ENCODE measurements at regions not wholly inside any gene's neighbourhood (a gene's known extent, or its start where the extent isn't known, plus 50 kb on each side); places are given as distances from the start of the nearest gene placed in this dataset.

DNA sequence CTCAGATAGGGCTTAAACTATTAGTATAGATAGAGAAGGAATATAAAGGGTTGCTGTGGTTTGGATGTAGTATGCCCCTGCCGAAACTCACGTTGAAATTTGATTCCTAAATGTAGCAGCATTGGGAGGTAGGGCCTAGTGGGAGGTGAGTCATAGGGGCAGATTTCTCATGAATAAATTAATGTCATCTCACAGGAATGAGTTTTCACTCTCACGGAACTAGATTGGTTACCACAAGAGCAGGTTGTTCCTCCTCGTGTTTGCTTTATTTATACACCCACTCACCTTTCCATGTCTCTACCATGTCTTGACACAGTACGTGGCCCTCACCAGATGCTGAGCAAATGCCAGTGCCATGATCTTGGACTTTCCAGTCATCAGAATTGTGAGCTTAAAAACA is 218.2 kb downstream of the RBM43 start:
- TF ChIP-seq, protein P1, sequence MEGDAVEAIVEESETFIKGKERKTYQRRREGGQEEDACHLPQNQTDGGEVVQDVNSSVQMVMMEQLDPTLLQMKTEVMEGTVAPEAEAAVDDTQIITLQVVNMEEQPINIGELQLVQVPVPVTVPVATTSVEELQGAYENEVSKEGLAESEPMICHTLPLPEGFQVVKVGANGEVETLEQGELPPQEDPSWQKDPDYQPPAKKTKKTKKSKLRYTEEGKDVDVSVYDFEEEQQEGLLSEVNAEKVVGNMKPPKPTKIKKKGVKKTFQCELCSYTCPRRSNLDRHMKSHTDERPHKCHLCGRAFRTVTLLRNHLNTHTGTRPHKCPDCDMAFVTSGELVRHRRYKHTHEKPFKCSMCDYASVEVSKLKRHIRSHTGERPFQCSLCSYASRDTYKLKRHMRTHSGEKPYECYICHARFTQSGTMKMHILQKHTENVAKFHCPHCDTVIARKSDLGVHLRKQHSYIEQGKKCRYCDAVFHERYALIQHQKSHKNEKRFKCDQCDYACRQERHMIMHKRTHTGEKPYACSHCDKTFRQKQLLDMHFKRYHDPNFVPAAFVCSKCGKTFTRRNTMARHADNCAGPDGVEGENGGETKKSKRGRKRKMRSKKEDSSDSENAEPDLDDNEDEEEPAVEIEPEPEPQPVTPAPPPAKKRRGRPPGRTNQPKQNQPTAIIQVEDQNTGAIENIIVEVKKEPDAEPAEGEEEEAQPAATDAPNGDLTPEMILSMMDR (IDR thresholded peaks at IDR 0.05; ENCODE audit: extremely low read depth in 1 of 2, insufficient read depth in 1 of 2, low read depth in 1 of 2, low read length in 2 of 2): no peak
- no peak for TF ChIP-seq POLR2A (IDR thresholded peaks at IDR 0.05; ENCODE audit: low read depth, low read length)
- TF ChIP-seq EZH2 (IDR thresholded peaks at IDR 0.05; ENCODE audit: borderline replicate concordance, low read depth, low read length, severe bottlenecking): no peak
- no peak for TF ChIP-seq FOS (IDR thresholded peaks at IDR 0.05; ENCODE audit: borderline replicate concordance, insufficient read depth, low read length)
- TF ChIP-seq POLR2AphosphoS5 (IDR thresholded peaks at IDR 0.05; ENCODE audit: insufficient read depth, low read depth, low read length): no peak
- TF ChIP-seq, protein P2, sequence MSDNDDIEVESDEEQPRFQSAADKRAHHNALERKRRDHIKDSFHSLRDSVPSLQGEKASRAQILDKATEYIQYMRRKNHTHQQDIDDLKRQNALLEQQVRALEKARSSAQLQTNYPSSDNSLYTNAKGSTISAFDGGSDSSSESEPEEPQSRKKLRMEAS (IDR thresholded peaks at IDR 0.05; ENCODE audit: insufficient read depth, insufficient read length): no peak
- TF ChIP-seq GATA2 (IDR thresholded peaks at IDR 0.05; ENCODE audit: insufficient read depth, insufficient read length, low read depth, low read length): no peak
- no peak for TF ChIP-seq MYC (IDR thresholded peaks at IDR 0.05; ENCODE audit: low read depth, low read length)
- TF ChIP-seq JUN (IDR thresholded peaks at IDR 0.05; ENCODE audit: borderline replicate concordance, insufficient read depth, insufficient read length, low read depth): no peak

All from endothelial cell of umbilical vein (primary cell).